ENCODE measurements at regions not wholly inside any gene's neighbourhood (a gene's known extent, or its start where the extent isn't known, plus 50 kb on each side); places are given as distances from the start of the nearest gene placed in this dataset.

DNA sequence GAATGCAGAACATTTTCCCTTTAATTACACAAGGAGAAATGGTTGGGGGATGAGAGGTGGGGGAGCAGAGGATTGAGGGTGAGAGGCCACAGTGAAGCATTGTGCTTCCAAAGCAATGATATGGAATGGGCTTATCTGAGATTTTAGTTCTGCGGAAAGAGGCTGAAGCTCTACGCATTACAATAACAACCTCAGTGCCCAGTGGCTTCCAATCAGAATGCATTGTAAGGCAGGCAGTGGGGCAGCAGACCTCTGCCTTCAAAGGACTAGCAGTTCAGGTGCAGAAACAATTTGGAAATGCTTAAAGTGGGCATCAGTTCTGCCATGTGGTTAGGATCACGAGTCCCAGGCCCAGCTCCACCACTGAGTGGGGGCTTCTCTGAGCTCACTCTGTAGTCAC lies 251.0 kb upstream of the ZMIZ1 start:
- Histone ChIP-seq H3K4me1 (ENCODE audit: insufficient read depth, poor library complexity, severe bottlenecking) (no peaks in the 10 kb centered on the region), H3K4me3 (ENCODE audit: severe bottlenecking) (no peak overlapping the region), H3K27ac (ENCODE audit: poor library complexity, severe bottlenecking) (no peak overlapping the region), H3K36me3 (ENCODE audit: low read depth) (no peaks in the 10 kb centered on the region), H3K27me3 (ENCODE audit: insufficient read depth, poor library complexity, severe bottlenecking) (no peaks in the 10 kb centered on the region), H3K9me3 (ENCODE audit: severe bottlenecking) (no peaks in the 10 kb centered on the region)
- no peak for TF ChIP-seq CTCF (IDR thresholded peaks at IDR 0.05; ENCODE audit: poor library complexity, severe bottlenecking)
- ATAC-seq (ENCODE audit: low read depth) (no peak), DNase-seq (ENCODE audit: low spot score) (no peak)

- Histone ChIP-seq H3K9me3 (ENCODE audit: severe bottlenecking) (no peaks in the 10 kb centered on the region), H3K27me3 (ENCODE audit: insufficient read depth, poor library complexity, severe bottlenecking) (no peaks in the 10 kb centered on the region), H3K36me3 (ENCODE audit: low read depth) (no peaks in the 10 kb centered on the region), H3K4me1 (ENCODE audit: insufficient read depth, poor library complexity, severe bottlenecking) (no peaks in the 10 kb centered on the region), H3K27ac (ENCODE audit: poor library complexity, severe bottlenecking) (no peak overlapping the region), H3K4me3 (ENCODE audit: severe bottlenecking) (no peak overlapping the region)
- TF ChIP-seq CTCF (IDR thresholded peaks at IDR 0.05; ENCODE audit: poor library complexity, severe bottlenecking): no peak
- ATAC-seq (ENCODE audit: low read depth) (no peak), DNase-seq (ENCODE audit: low spot score) (no peak)
Measured at GRCh38 chr10:78819361-78820006, 249.3 kb upstream of the ZMIZ1 start.

DNA sequence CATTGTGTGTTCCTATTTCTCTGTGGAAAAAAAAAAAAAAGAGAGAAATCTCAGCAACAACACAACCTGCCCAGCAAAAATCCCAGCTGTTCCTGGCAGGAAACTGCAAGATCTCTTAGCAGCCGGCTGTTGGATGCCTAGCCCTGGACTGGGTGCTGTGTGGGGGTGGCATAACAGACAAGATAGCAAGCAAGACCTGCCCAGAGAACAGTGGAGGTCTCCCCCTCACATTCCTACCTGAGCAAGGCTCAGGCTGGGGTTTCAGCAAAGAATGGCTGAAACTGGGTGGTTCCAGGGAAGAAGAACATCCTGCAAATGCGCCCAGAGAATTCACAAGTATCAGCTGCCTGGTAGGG lies 248.8 kb upstream of the ZMIZ1 start:
- Histone ChIP-seq H3K27me3 (ENCODE audit: insufficient read depth, poor library complexity, severe bottlenecking) (no peaks in the 10 kb centered on the region), H3K27ac (ENCODE audit: poor library complexity, severe bottlenecking) (no peak overlapping the region), H3K4me1 (ENCODE audit: insufficient read depth, poor library complexity, severe bottlenecking) (no peaks in the 10 kb centered on the region), H3K36me3 (ENCODE audit: low read depth) (no peaks in the 10 kb centered on the region), H3K9me3 (ENCODE audit: severe bottlenecking) (no peaks in the 10 kb centered on the region), H3K4me3 (ENCODE audit: severe bottlenecking) (no peak overlapping the region)
- DNase-seq (ENCODE audit: low spot score): no peak
- TF ChIP-seq CTCF (IDR thresholded peaks at IDR 0.05; ENCODE audit: poor library complexity, severe bottlenecking): no peak
- ATAC-seq (ENCODE audit: low read depth): no peak

DNA sequence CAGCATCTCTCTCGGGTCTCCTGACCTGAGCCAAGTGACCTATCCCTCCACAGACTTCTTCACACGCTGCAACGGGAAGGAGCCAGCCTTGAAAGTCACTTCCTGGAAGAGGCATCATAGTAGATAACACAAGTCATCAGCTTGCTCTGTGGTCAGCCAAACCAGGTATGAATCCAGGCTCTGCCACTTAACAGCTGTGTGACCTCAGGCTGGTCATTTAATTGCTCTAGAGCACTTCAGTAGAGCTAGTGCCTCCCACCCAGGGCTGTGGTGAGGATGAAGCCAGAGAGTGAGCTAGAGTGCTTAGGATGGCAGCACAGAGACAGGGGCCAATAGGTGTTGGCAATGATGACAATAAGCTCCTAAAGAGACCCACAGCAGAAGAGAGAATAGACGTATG lies 247.7 kb upstream of the ZMIZ1 start:
- Histone ChIP-seq H3K27ac (ENCODE audit: poor library complexity, severe bottlenecking) (no peak overlapping the region), H3K4me1 (ENCODE audit: insufficient read depth, poor library complexity, severe bottlenecking) (no peaks in the 10 kb centered on the region), H3K9me3 (ENCODE audit: severe bottlenecking) (no peaks in the 10 kb centered on the region), H3K36me3 (ENCODE audit: low read depth) (no peaks in the 10 kb centered on the region), H3K27me3 (ENCODE audit: insufficient read depth, poor library complexity, severe bottlenecking) (no peaks in the 10 kb centered on the region), H3K4me3 (ENCODE audit: severe bottlenecking) (no peak overlapping the region)
- no peak for DNase-seq (ENCODE audit: low spot score)
- no peak for TF ChIP-seq CTCF (IDR thresholded peaks at IDR 0.05; ENCODE audit: poor library complexity, severe bottlenecking)
- no peak for ATAC-seq (ENCODE audit: low read depth)

GRCh38 chr10:78828647-78829539 lies 239.9 kb upstream of the ZMIZ1 start:
- Histone ChIP-seq H3K36me3 (ENCODE audit: low read depth) (no peaks in the 10 kb centered on the region), H3K4me1 (ENCODE audit: insufficient read depth, poor library complexity, severe bottlenecking) (no peaks in the 10 kb centered on the region), H3K9me3 (ENCODE audit: severe bottlenecking) (no peaks in the 10 kb centered on the region), H3K4me3 (ENCODE audit: severe bottlenecking) (no peak overlapping the region), H3K27ac (ENCODE audit: poor library complexity, severe bottlenecking) (no peak overlapping the region), H3K27me3 (ENCODE audit: insufficient read depth, poor library complexity, severe bottlenecking) (no peaks in the 10 kb centered on the region)
- no peak for TF ChIP-seq CTCF (IDR thresholded peaks at IDR 0.05; ENCODE audit: poor library complexity, severe bottlenecking)
- ATAC-seq (ENCODE audit: low read depth) (no peak), DNase-seq (ENCODE audit: low spot score) (no peak)
